Activated naive CD4-positive, alpha-beta T cell treated with anti-CD3 and anti-CD28 coated beads, Interleukin-2, amount 10 ng/mL, durations not matched to agents 7 days and 5 days (primary cell): ENCODE measurements at regions not wholly inside any gene's neighbourhood (a gene's known extent, or its start where the extent isn't known, plus 50 kb on each side); places are given as distances from the start of the nearest gene placed in this dataset.

ENCODE experiments used
- CTCF ChIA-PET: fragments of 350-600 bp; sonication (Branson Sonifier 250); formaldehyde crosslinking; loops from one replicate; lab custom pipeline; 2021; ENCODE audit warnings: antibody characterized with exemption; lab: Charles Lee
- DNase-seq: peaks from one replicate; pipeline ENCODE4 v3.0.0-alpha.2; 2020
- H3K27ac Mint-ChIP-seq: one replicate; pipeline ENCODE4 v1.8.0; 2021; ENCODE audit warnings: mild to moderate bottlenecking, moderate library complexity, mixed read lengths
- H3K27me3 Mint-ChIP-seq: one replicate; pipeline ENCODE4 v1.8.0; 2021; ENCODE audit warnings: mild to moderate bottlenecking, mixed read lengths
- H3K36me3 Mint-ChIP-seq: one replicate; pipeline ENCODE4 v1.8.0; 2021; ENCODE audit warnings: mixed read lengths
- H3K4me1 Mint-ChIP-seq: one replicate; pipeline ENCODE4 v1.8.0; 2021; ENCODE audit warnings: mixed read lengths
- H3K4me3 Mint-ChIP-seq: one replicate; pipeline ENCODE4 v1.8.0; 2021; ENCODE audit warnings: mild to moderate bottlenecking, moderate library complexity, mixed read lengths
- H3K9me3 Mint-ChIP-seq: one replicate; pipeline ENCODE4 v1.8.0; 2021; ENCODE audit warnings: mixed read lengths

DNA sequence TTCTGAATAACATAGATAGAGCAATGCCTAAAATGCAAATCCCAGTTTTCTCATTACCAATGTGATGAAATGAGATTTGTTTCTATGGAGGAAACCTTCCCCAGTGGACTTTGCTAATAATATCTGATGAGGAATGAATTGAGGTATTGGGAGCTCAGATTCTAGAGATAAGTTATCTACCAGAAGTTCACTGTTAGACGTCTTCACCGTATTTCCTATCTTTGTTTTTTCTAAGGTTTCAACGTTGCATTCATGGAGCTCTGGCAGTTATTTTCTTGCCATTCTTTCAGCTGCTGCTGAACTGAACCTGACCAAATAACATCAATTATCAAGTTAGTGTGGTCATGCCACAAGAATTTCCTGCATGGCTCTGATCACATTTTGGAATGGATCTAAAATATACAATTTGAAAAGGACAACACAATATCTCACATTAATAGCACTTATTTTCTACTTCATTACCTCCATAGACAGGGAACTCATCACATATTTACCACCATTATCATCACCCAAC lies 511.8 kb upstream of the LCORL start:
- Mint-ChIP-seq H3K9me3 (no peaks in the 10 kb centered on the region), H3K27me3 (no peaks in the 10 kb centered on the region), H3K4me1 (no peaks in the 10 kb centered on the region), H3K36me3 (no peaks in the 10 kb centered on the region), H3K27ac (no peak overlapping the region), H3K4me3 (no peak overlapping the region)
- CTCF ChIA-PET: no interaction called here
- DNase-seq: no peak

DNA sequence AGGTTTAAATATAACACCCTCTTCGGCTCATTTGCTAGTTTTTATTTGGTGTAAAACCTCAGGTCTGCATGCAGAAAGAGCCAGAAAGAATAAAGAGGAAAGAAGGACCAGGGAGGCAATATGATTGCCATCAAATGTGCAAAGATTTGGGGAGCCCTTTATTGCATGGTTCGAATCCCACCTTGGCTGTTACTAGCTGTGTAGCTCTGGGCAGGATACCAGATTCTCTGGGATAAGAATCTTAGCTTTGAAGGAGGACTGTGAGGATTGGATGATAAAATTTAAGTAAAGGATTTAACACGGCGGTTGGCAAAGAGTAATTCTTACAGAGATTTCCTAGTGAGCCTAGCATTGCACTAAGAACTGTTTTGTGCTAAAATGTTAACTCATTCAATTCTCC lies 510.2 kb upstream of the LCORL start:
- no peaks in the 10 kb centered on the region for H3K9me3 Mint-ChIP-seq
- DNase-seq: no peak
- no peak overlapping the region for H3K4me3 Mint-ChIP-seq
- H3K27me3 Mint-ChIP-seq: no peaks in the 10 kb centered on the region
- H3K27ac Mint-ChIP-seq: no peak overlapping the region
- no peaks in the 10 kb centered on the region for H3K36me3 Mint-ChIP-seq
- CTCF ChIA-PET: no interaction called here
- no peaks in the 10 kb centered on the region for H3K4me1 Mint-ChIP-seq

DNA sequence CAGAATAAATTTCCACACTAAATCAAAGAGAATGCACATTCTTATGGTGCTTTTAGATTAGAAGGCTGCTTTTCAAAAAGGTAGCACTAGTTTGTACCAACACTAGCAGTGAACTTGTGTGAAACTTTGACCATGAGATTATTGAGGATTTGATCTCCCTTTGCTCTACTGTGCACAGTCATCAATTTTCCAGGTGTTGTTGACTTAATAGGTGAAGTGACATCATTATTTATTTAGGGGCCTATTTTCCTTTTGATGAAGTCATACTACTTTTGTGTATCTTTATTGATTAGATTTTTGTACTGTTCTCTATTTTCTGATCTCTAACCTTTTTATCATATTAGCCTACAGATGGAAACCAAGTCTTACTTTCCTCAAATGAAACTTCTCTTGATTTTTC lies 507.9 kb upstream of the LCORL start:
- H3K27me3 Mint-ChIP-seq: no peaks in the 10 kb centered on the region
- H3K4me3 Mint-ChIP-seq: no peak overlapping the region

DNA sequence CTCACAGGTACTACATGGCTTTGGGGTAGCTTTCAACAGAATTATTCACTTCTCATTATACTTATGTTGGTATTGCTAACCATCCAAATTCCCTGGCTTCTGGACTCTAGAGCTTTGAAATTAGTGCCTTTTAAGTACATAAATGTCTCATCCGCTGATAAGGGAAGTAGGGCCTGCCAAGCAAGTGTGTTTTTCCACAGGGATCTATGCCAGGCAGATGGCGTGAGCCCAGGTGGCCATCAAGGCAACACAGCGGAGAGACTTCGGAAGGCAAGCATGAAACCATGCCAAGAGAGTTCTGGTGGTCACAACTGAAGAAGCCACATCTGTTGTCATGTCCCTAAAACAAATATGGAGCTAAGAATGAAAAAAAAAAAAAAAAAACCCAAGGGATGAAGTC lies 503.1 kb upstream of the LCORL start:
- CTCF ChIA-PET: no interaction called here
- DNase-seq: no peak
- Mint-ChIP-seq H3K9me3 (no peaks in the 10 kb centered on the region), H3K4me1 (no peaks in the 10 kb centered on the region), H3K27me3 (no peaks in the 10 kb centered on the region), H3K4me3 (no peak overlapping the region), H3K36me3 (no peaks in the 10 kb centered on the region), H3K27ac (no peak overlapping the region)

More for the DNA sequence above, 507.9 kb upstream of the LCORL start:
- CTCF ChIA-PET: no interaction called here
- H3K27ac Mint-ChIP-seq: no peak overlapping the region
- no peaks in the 10 kb centered on the region for H3K4me1 Mint-ChIP-seq
- no peak for DNase-seq
- H3K9me3 Mint-ChIP-seq: no peaks in the 10 kb centered on the region
- H3K36me3 Mint-ChIP-seq: no peaks in the 10 kb centered on the region

DNA sequence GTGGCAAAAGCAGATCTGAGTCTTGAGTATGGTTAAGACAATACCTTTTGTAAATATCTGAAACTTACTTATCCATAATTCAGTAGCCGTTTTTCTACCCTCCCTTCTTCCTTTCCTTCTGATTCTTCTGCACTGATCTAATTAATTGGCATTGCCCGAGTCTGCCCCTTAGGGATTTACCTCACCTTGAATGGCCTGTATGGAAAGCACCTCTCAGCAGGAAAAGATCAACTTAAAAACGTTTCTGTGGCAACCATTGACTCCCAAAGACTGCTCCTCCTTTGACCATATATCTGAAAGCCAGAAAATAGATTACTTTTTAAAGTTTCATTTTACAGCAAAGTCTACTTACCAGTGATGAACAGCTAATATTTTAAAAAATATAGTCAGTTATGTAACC lies 496.5 kb upstream of the LCORL start:
- Mint-ChIP-seq H3K9me3 (no peaks in the 10 kb centered on the region), H3K4me1 (no peaks in the 10 kb centered on the region), H3K27me3 (no peaks in the 10 kb centered on the region), H3K27ac (no peak overlapping the region), H3K36me3 (no peaks in the 10 kb centered on the region), H3K4me3 (no peak overlapping the region)
- CTCF ChIA-PET: no interaction called here
- no peak for DNase-seq

DNA sequence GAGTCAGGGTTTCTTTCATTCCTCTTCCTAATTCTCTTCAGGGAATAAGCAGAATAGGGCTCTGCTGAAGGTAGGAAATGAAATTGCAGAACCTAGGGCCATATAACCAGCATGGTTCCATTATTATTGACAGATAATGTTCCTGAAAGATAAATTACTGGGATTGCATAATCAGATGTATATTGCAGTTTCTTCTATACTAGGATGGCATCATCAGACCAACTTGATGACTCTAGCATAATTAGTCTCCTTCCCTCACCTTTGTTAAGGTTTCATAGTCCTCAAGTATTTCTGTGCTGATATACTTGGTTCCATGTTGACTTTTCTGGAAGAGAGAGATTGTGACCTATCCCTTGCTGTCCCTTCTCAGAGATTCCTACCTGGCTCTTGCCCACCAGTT lies 492.3 kb upstream of the LCORL start:
- Mint-ChIP-seq H3K27ac (no peak overlapping the region), H3K4me3 (no peak overlapping the region), H3K4me1 (no peaks in the 10 kb centered on the region), H3K9me3 (no peaks in the 10 kb centered on the region), H3K36me3 (no peaks in the 10 kb centered on the region), H3K27me3 (no peaks in the 10 kb centered on the region)
- DNase-seq: no peak
- CTCF ChIA-PET: no interaction called here

DNA sequence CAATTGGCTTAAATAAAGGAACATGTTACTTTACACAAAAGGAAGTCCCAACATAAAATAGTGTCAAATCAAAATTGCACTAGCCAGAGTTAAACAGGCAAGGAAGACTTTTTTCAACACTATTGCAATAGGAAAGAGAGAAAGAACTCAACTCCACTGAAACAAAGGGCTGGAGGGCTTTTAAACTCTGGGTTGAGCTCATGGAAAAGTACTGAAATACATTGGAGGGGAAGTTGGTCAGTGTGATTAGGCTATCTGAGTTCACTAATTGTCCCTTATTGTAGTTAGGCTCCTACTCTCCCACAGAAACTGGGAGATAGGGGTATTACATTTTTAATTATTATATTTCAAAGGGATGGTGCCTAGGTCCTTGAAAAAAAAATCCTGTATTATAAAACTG lies 491.2 kb upstream of the LCORL start:
- Mint-ChIP-seq H3K4me1 (no peaks in the 10 kb centered on the region), H3K9me3 (no peaks in the 10 kb centered on the region), H3K27ac (no peak overlapping the region), H3K4me3 (no peak overlapping the region), H3K27me3 (no peaks in the 10 kb centered on the region), H3K36me3 (no peaks in the 10 kb centered on the region)
- DNase-seq: no peak
- CTCF ChIA-PET: no interaction called here

DNA sequence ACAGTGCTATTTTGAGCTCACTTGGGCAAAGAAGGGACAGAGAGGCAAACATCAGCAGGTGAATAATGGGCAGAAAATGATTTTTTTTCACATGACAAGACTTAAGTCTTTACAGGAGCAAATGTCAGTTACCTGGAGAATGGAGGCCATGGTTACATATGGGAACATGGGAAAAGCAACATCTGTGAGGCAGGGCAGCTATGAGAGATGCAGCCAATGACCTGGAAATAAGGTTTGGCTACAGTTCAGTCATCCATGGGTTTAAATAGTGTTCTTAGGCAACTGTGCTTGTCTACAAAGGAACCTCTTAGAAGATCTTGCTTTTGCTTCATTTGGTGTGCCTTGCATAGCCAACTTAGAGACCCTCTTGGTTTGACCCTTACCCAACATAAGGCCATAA lies 490.2 kb upstream of the LCORL start:
- no peak overlapping the region for H3K4me3 Mint-ChIP-seq
- H3K27me3 Mint-ChIP-seq: no peaks in the 10 kb centered on the region
- no peaks in the 10 kb centered on the region for H3K36me3 Mint-ChIP-seq
- H3K9me3 Mint-ChIP-seq: no peaks in the 10 kb centered on the region
- H3K27ac Mint-ChIP-seq: no peak overlapping the region
- DNase-seq: no peak
- CTCF ChIA-PET: no interaction called here
- H3K4me1 Mint-ChIP-seq: no peaks in the 10 kb centered on the region

DNA sequence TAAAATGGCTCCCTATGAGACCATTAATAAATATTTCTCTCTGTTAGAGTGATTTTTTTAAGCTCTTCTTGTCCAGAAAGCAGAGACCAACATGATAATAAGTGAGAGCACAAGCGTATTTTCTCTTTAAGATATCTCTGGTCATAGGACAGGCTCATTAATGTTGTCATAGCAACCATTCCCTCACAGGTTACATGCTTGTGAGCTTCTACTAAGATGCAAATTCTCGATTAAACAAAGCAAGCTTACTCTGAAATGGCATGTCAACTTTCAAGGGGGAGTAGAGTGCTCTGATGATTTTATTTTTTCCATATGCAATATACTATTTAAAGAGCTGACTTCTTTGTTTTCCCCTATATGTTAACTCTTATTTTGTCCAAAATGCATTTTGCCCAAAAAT lies 487.2 kb upstream of the LCORL start:
- CTCF ChIA-PET: no interaction called here
- no peak overlapping the region for H3K4me3 Mint-ChIP-seq

DNA sequence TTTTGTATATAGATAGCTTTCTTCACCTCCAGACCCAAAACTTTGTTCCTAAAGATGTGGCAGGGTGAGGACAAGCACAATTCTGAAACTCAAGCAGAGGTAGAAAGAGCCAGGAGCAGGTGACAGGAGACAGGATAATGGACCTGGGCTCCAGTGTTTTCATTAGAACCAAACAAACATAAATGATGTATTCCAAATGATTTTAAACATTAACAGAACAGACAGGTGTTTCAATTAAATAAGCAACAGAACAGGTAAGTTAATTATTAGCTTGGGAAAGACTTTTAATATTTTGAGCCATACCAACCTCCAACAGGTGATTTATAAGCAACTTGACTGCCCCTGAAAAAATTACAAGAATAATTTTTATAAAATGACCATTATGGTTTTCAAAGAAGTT lies 459.4 kb upstream of the LCORL start:
- H3K27ac Mint-ChIP-seq: no peak overlapping the region
- DNase-seq: no peak
- H3K4me3 Mint-ChIP-seq: no peak overlapping the region
- no peaks in the 10 kb centered on the region for H3K27me3 Mint-ChIP-seq
- peaks cover 12% of the 10 kb centered on the region for H3K9me3 Mint-ChIP-seq
- no peaks in the 10 kb centered on the region for H3K36me3 Mint-ChIP-seq
- no peaks in the 10 kb centered on the region for H3K4me1 Mint-ChIP-seq
- CTCF ChIA-PET: no interaction called here

More for the DNA sequence above, 487.2 kb upstream of the LCORL start:
- Mint-ChIP-seq H3K27me3 (no peaks in the 10 kb centered on the region), H3K27ac (no peak overlapping the region), H3K9me3 (no peaks in the 10 kb centered on the region), H3K4me1 (no peaks in the 10 kb centered on the region), H3K36me3 (no peaks in the 10 kb centered on the region)
- DNase-seq: no peak

DNA sequence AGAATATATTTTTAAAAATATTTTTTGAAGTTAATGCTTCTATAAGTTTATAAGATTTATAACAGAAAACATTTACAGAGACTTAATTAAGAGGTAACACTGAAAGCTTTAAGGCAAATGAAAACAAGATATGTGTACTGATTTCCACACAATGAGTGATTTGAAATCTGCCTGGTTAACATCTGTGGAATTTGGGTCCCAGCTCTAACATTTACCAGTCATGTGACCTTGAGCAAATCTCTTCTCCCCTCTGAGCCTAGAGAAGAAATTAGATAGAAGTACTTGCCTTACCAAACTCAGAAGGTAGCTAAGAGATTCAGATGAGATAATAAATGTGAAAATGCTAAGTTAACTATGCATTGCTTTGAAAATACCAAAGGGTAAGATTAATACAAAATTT lies 458.8 kb upstream of the LCORL start:
- no peak for DNase-seq
- Mint-ChIP-seq H3K4me1 (no peaks in the 10 kb centered on the region), H3K36me3 (no peaks in the 10 kb centered on the region), H3K27ac (no peak overlapping the region), H3K27me3 (no peaks in the 10 kb centered on the region), H3K9me3 (peaks cover 12% of the 10 kb centered on the region), H3K4me3 (no peak overlapping the region)
- CTCF ChIA-PET: no interaction called here

DNA sequence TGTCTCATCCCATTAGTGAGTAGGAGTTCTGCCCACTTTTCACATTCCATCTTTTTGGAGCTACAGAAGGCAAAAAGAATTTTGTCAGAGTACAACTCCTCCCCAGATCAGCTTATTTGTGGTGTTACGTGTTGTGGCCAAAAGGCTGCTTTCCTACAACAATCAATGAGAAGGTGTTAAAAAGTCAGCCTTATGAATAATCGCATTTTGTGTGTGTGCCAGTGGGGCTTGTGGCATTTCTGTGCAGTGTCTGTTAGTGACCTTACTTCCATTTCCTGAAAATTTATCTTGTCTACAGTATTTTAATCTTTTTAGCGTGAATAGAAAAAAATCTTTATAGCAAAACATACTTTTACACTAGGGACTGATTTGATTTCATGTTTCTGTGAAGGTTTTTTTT lies 458.3 kb upstream of the LCORL start:
- peaks cover 12% of the 10 kb centered on the region for H3K9me3 Mint-ChIP-seq

DNA sequence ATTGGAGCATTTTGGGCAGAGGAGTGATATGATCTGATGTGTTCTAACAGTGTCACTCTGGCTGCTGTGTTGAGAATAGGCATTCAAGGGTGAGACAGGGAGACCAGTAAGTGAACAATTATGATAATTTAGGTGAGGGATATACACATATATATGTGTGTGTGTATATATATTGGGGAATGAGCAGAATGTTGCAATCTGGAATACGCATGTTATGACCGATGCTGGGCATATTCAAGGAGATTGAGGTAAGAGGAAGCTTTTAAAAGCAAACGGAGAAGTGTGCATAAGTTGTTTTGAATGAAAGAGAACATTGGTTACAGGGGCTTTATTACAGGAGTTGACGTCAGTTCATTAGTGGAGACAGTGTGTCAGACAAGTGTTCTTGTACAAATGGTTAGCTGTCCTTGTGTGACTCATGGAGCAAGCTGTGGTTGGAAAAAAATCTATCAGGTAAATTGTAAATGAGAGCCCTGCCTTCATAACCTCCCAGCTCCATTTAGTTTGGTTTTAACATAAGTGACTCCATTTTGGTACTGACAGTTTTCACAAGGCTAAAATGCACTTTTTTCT lies 442.5 kb upstream of the LCORL start:
- Mint-ChIP-seq H3K36me3 (no peaks in the 10 kb centered on the region), H3K9me3 (no peaks in the 10 kb centered on the region), H3K27ac (no peak overlapping the region), H3K27me3 (no peaks in the 10 kb centered on the region), H3K4me3 (no peak overlapping the region), H3K4me1 (no peaks in the 10 kb centered on the region)
- DNase-seq: no peak
- CTCF ChIA-PET: no interaction called here

More for the DNA sequence above, 458.3 kb upstream of the LCORL start:
- DNase-seq: no peak
- Mint-ChIP-seq H3K4me1 (no peaks in the 10 kb centered on the region), H3K27me3 (no peaks in the 10 kb centered on the region), H3K27ac (no peak overlapping the region), H3K4me3 (no peak overlapping the region), H3K36me3 (no peaks in the 10 kb centered on the region)
- CTCF ChIA-PET: no interaction called here

DNA sequence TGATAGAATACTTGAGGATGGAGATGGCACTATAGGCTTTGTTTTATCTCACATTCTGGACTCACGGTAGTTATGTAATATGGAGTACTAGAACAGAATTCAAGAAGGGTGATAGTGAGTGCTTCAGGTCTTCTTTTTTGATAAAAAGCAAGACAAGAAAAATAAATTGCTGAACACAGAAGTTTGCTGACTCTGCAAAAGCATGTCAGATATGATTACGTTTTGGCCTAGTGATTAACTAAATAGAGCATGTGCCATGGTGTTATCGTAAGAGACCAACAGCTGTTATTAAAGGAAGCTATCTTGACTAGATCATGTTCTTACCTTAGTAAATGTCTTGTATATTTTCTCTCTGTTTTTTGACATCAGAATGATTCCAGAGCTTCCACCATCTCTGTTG lies 436.9 kb upstream of the LCORL start:
- no peaks in the 10 kb centered on the region for H3K4me1 Mint-ChIP-seq
- no peak overlapping the region for H3K27ac Mint-ChIP-seq
- DNase-seq: no peak
- CTCF ChIA-PET: no interaction called here
- H3K9me3 Mint-ChIP-seq: no peaks in the 10 kb centered on the region
- H3K4me3 Mint-ChIP-seq: no peak overlapping the region
- no peaks in the 10 kb centered on the region for H3K36me3 Mint-ChIP-seq
- H3K27me3 Mint-ChIP-seq: no peaks in the 10 kb centered on the region

DNA sequence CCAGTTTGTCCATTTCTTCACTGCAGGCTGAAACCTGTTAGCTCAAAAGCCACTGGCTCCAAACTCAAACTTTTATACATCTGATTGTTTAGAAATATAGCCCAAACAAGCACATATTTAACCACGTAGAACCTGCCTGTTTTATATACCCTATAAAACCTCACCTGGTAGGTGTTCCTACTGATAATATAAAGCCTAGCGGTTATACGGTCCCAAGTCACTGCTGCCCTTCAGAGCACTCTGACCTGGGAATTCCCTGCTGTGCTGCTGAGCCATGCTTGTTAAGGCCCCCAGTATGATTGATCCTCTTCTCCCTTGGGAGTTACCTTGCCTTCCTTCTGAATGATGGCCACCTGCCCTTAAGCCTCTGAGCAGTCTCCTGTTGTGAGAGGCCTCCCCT lies 432.8 kb upstream of the LCORL start:
- Mint-ChIP-seq H3K4me1 (no peaks in the 10 kb centered on the region), H3K9me3 (no peaks in the 10 kb centered on the region), H3K36me3 (no peaks in the 10 kb centered on the region), H3K27me3 (no peaks in the 10 kb centered on the region), H3K27ac (no peak overlapping the region), H3K4me3 (no peak overlapping the region)
- no peak for DNase-seq
- CTCF ChIA-PET: no interaction called here

DNA sequence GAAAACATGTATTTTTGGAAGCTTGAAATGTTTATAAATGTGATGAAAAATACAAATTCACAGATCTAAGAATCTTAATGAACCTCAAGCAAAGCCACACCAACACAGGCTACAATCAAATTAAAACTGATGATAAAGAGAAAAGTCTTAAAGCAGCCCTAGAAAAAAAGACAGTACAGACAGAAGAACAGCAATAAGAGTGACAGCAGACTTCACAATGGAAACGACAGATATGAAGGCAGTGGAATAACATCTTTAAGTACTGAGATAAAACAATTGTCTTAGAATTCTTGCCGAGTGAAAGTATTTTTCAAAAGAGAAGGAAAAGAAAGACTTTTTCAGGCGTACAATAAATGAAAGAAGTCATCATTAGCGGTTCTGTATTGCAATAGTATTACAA lies 423.6 kb upstream of the LCORL start:
- Mint-ChIP-seq H3K4me1 (no peaks in the 10 kb centered on the region), H3K27me3 (no peaks in the 10 kb centered on the region), H3K9me3 (no peaks in the 10 kb centered on the region), H3K36me3 (no peaks in the 10 kb centered on the region), H3K27ac (no peak overlapping the region), H3K4me3 (no peak overlapping the region)
- no peak for DNase-seq
- CTCF ChIA-PET: no interaction called here
